Kidney (tissue), 13 donors: ENCODE measurements at regions not wholly inside any gene's neighbourhood (a gene's known extent, or its start where the extent isn't known, plus 50 kb on each side); places are given as distances from the start of the nearest gene placed in this dataset.

Experiments used
- DNase-seq, 5 donors: peaks; one replicate each; pipeline ENCODE4 v3.0.0-alpha.2; 2013 to 2020
- FAIRE-seq: peaks from 2 replicates; lab custom pipeline; 2012; peaks lifted over from hg19 to GRCh38; lab: Jason Lieb, UNC
- H3K27ac ChIP-seq, 2 donors: one replicate each; pipeline ENCODE4 v1.7.0; 2013; ENCODE audit warnings: low read depth in 2 of 2, low read length in 2 of 2, inconsistent platforms in 1 of 2
- H3K27me3 ChIP-seq: one replicate; pipeline ENCODE4 v1.7.1; 2013; ENCODE audit warnings: low read length, inconsistent platforms; ENCODE audit not compliant: control insufficient read depth, insufficient read depth
- H3K36me3 ChIP-seq, 3 donors: one replicate each; pipeline versions ENCODE4 v1.7.0 to v1.7.1; 2013; ENCODE audit warnings: low read length in 3 of 3, control low read depth in 1 of 3, inconsistent platforms in 1 of 3; ENCODE audit not compliant: insufficient read depth in 3 of 3, control insufficient read depth in 2 of 3
- H3K4me1 ChIP-seq, 3 donors: one replicate each; pipeline versions ENCODE4 v1.7.0 to v1.7.1; 2013; ENCODE audit warnings: low read length in 3 of 3, inconsistent platforms in 1 of 3, low read depth in 1 of 3; ENCODE audit not compliant: control insufficient read depth in 2 of 3, insufficient read depth in 2 of 3
- H3K4me3 ChIP-seq, 3 donors: one replicate each; pipeline versions ENCODE4 v1.7.0 to v1.8.1; 2013; ENCODE audit warnings: low read length in 3 of 3, control low read depth in 1 of 3, inconsistent platforms in 1 of 3
- H3K9ac ChIP-seq, 3 donors: one replicate each; pipeline versions ENCODE4 v1.7.0 to v1.7.1; 2013; ENCODE audit warnings: low read length in 3 of 3, control low read depth in 1 of 3, inconsistent platforms in 1 of 3
- H3K9me3 ChIP-seq, 3 donors: one replicate each; pipeline versions ENCODE4 v1.7.0 to v1.7.1; 2013; ENCODE audit warnings: low read length in 3 of 3, control low read depth in 1 of 3, inconsistent platforms in 1 of 3; ENCODE audit not compliant: control insufficient read depth in 2 of 3, insufficient read depth in 1 of 3
- intact Hi-C: fragments of 100-400 bp; cut with DNase I; formaldehyde crosslinking; loops from one replicate; pipeline ENCODE4 v1.11.1; 2022
- TF ChIP-seq, protein P1 (sequence below): IDR thresholded peaks from 3 replicates; pipeline ENCODE4 v1.5.1; 2012; ENCODE audit warnings: mild to moderate bottlenecking, moderate library complexity, borderline replicate concordance; ENCODE audit not compliant: insufficient read depth; ENCODE audit errors: extremely low read depth
- donor health status: control.
- donor health status: control.
- donor health status: control.
- donor health status: control.
- donor health status: control.
- donor health status: DM: yes; HTN: yes; CAD: no.
- donor health status: Normal renal cell carcinoma (clear cell type).

DNA sequence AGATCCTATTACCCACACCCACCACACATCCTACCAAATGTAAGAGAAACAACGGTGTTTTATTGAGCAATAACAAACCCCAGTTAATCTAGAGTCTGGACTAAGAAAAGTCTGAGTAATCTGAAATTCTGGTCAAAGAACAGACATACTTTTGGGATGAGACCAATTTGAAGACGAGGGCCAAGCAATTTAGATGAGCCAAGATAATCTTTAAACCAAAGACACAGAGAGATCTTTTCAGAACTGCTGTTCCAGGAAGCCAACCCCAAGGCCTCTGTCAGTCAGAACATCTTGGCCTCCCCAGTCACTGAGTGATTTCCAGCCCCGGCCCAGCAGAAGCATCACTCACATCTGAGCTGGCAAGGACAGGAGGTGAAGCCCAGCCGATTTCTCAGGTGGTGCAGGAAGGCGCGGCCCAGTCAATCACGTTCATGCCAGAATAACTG, 118.5 kb upstream of the SYNDIG1 start:
- no peak for FAIRE-seq

DNA sequence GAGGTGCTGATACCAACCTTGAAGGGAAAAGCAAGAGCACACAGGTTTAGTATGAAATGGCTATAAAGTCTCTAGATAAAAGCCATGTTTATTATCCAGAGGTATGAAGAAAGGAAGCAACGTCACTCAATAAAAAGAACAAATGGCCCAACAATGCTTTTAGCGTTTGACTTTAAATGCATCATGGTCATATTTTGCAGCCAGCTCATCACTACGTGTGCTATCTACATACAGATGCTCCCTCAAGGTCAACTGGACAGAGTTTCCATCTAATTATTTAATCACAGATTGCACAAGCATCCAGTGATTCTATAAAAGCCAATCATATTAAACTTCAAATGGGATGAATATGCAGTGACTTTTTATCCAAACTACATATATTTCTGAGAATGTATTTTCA, 127.6 kb upstream of the SYNDIG1 start:
- intact Hi-C loops: no loop called here
- Histone ChIP-seq H3K36me3 (no peaks in the 10 kb centered on the region), H3K27me3 (no peaks in the 10 kb centered on the region), H3K9ac (no peak overlapping the region), H3K4me3 (no peak overlapping the region), H3K27ac (no peak overlapping the region), H3K9me3 (no peaks in the 10 kb centered on the region), H3K4me1 (no peaks in the 10 kb centered on the region)
- FAIRE-seq: no peak
- no peak for DNase-seq
- TF ChIP-seq, protein P1, sequence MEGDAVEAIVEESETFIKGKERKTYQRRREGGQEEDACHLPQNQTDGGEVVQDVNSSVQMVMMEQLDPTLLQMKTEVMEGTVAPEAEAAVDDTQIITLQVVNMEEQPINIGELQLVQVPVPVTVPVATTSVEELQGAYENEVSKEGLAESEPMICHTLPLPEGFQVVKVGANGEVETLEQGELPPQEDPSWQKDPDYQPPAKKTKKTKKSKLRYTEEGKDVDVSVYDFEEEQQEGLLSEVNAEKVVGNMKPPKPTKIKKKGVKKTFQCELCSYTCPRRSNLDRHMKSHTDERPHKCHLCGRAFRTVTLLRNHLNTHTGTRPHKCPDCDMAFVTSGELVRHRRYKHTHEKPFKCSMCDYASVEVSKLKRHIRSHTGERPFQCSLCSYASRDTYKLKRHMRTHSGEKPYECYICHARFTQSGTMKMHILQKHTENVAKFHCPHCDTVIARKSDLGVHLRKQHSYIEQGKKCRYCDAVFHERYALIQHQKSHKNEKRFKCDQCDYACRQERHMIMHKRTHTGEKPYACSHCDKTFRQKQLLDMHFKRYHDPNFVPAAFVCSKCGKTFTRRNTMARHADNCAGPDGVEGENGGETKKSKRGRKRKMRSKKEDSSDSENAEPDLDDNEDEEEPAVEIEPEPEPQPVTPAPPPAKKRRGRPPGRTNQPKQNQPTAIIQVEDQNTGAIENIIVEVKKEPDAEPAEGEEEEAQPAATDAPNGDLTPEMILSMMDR: no peak

More for the DNA sequence above, 118.5 kb upstream of the SYNDIG1 start:
- no peak overlapping the region for H3K4me3 ChIP-seq
- H3K9ac ChIP-seq: no peak overlapping the region
- TF ChIP-seq, protein P1: no peak
- H3K9me3 ChIP-seq: no peaks in the 10 kb centered on the region
- H3K36me3 ChIP-seq: no peaks in the 10 kb centered on the region
- H3K27me3 ChIP-seq: no peaks in the 10 kb centered on the region
- intact Hi-C loops: no loop called here
- no peak for DNase-seq
- no peaks in the 10 kb centered on the region for H3K4me1 ChIP-seq
- H3K27ac ChIP-seq: no peak overlapping the region

DNA sequence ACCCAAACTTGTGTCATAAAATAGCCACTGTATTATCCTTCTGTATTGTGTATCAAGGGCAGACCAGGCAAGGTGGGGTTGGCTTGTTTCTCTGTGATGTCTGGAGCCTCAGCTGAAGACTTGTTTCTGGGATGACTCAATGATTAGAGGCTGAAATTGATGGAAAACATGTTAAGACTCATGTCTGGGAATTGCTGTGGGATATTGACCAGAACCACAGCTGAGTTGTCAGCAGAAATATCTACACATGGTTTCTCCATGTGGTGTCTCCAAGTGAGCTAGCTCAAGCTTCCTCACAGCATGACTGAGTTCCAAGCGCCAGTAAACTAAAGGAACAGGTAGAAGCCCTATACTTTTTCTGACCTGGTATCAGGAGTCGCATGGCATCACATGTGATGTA, 128.5 kb upstream of the SYNDIG1 start:
- FAIRE-seq (no peak), DNase-seq (no peak)
- H3K36me3 ChIP-seq: no peaks in the 10 kb centered on the region
- H3K9ac ChIP-seq: no peak overlapping the region
- no peaks in the 10 kb centered on the region for H3K27me3 ChIP-seq
- intact Hi-C loops: no loop called here
- H3K9me3 ChIP-seq: no peaks in the 10 kb centered on the region
- H3K4me3 ChIP-seq: no peak overlapping the region
- TF ChIP-seq, protein P1: no peak
- H3K27ac ChIP-seq: no peak overlapping the region
- H3K4me1 ChIP-seq: no peaks in the 10 kb centered on the region

DNA sequence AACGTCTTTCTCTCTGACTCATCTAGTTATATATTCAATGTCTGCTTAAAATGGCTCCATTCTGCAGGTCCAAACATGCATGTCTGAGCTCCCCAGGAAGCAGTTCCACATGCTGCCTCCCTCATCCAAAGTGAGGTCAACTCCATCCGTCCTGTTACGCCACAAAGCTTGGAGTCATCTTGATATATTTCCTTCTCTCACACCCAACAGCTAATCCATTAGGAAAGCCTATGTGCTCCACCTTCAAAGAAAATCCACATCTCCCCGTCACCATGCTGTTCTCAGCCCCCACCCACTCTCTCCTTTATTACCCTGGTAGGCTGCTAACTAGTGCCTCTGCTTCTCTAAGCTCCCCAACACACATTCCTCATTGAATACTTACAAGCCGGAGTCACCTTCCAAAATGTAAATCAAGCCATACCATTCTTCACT, 130.2 kb upstream of the SYNDIG1 start:
- no peak for FAIRE-seq
- TF ChIP-seq, protein P1: no peak
- H3K27me3 ChIP-seq: no peaks in the 10 kb centered on the region
- H3K9ac ChIP-seq: no peak overlapping the region
- no peak overlapping the region for H3K4me3 ChIP-seq
- no peak for DNase-seq
- H3K9me3 ChIP-seq: peaks cover 0 to 2% (median 0%) of the 10 kb centered on the region in 3 donors
- no peaks in the 10 kb centered on the region for H3K36me3 ChIP-seq
- intact Hi-C loops: no loop called here
- H3K27ac ChIP-seq: no peak overlapping the region
- no peaks in the 10 kb centered on the region for H3K4me1 ChIP-seq
